HL-60 (cell line): ENCODE measurements at regions not wholly inside any gene's neighbourhood (a gene's known extent, or its start where the extent isn't known, plus 50 kb on each side); places are given as distances from the start of the nearest gene placed in this dataset.

Experiments
- DNase-seq, 2 experiments: peaks; one replicate each; pipeline ENCODE4 v3.0.0-alpha.2; 2010 to 2020; ENCODE audit warnings: low read depth in 1 of 2, low spot score in 1 of 2
- H3K27ac ChIP-seq: fragments of 250-450 bp; sonication (Bioruptor Pico); replicated peaks from 2 replicates; pipeline ENCODE4 v1.5.1; 2020; ENCODE audit warnings: mild to moderate bottlenecking, moderate library complexity
- H3K27me3 ChIP-seq: fragments of 250-450 bp; sonication (Bioruptor Pico); 2 replicates; pipeline ENCODE4 v1.5.1; 2021; ENCODE audit warnings: mild to moderate bottlenecking, moderate library complexity; ENCODE audit not compliant: insufficient read depth, poor library complexity, severe bottlenecking
- H3K4me3 ChIP-seq: replicated peaks from 2 replicates; pipeline ENCODE4 v1.5.1; 2011; ENCODE audit warnings: mild to moderate bottlenecking, control low read depth, low read length; ENCODE audit not compliant: insufficient read depth
- GABPA ChIP-seq: IDR thresholded peaks from 2 replicates; pipeline ENCODE4 v1.6.1; 2012; ENCODE audit warnings: low read depth
- POLR2AphosphoS5 ChIP-seq: IDR thresholded peaks from 2 replicates; pipeline ENCODE4 v1.6.1; 2012; ENCODE audit warnings: low read depth
- REST ChIP-seq: IDR thresholded peaks from 2 replicates; pipeline ENCODE4 v1.6.1; 2012; ENCODE audit warnings: low read depth; ENCODE audit not compliant: insufficient replicate concordance
- SPI1 ChIP-seq: IDR thresholded peaks from 2 replicates; pipeline ENCODE4 v1.6.1; 2012; ENCODE audit warnings: low read depth, mild to moderate bottlenecking, borderline replicate concordance
- TF ChIP-seq, protein P1 (sequence below): IDR thresholded peaks from one replicate; pipeline ENCODE4 v1.5.1; 2011; ENCODE audit warnings: low read length, control low read depth, inconsistent platforms; ENCODE audit not compliant: insufficient read depth

- H3K27ac ChIP-seq = no peak overlapping the region
- no peak for DNase-seq
- no peaks in the 10 kb centered on the region for H3K27me3 ChIP-seq
- no peak overlapping the region for H3K4me3 ChIP-seq
- TF ChIP-seq SPI1 (no peak), POLR2AphosphoS5 (no peak), REST (no peak), GABPA (no peak)
- TF ChIP-seq, protein P1, sequence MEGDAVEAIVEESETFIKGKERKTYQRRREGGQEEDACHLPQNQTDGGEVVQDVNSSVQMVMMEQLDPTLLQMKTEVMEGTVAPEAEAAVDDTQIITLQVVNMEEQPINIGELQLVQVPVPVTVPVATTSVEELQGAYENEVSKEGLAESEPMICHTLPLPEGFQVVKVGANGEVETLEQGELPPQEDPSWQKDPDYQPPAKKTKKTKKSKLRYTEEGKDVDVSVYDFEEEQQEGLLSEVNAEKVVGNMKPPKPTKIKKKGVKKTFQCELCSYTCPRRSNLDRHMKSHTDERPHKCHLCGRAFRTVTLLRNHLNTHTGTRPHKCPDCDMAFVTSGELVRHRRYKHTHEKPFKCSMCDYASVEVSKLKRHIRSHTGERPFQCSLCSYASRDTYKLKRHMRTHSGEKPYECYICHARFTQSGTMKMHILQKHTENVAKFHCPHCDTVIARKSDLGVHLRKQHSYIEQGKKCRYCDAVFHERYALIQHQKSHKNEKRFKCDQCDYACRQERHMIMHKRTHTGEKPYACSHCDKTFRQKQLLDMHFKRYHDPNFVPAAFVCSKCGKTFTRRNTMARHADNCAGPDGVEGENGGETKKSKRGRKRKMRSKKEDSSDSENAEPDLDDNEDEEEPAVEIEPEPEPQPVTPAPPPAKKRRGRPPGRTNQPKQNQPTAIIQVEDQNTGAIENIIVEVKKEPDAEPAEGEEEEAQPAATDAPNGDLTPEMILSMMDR = no peak
Observed at GRCh38 chr6:140205795-140206593, 831.5 kb upstream of the CITED2 start.

DNA sequence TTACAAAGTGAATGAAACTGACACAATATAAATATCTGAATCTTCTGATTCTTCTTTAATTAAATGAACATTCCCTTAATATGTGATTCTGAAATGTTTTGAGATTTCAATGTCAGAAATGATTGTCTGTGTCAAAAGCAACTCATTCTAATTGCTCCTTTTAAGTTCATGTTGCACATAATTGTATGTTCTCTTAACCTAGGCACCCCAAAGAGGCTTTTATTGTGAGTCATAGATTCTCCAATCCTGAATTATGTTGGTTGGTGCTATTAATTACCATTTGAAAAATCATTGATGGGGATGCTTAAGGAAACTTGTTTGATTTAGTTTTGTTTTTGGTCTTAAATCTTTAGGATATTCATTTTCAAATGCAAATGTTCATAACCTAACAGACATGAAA is 829.7 kb upstream of the CITED2 start:
- TF ChIP-seq REST (no peak), SPI1 (no peak), GABPA (no peak), POLR2AphosphoS5 (no peak)
- TF ChIP-seq, protein P1 = no peak
- no peaks in the 10 kb centered on the region for H3K27me3 ChIP-seq
- no peak overlapping the region for H3K27ac ChIP-seq
- no peak for DNase-seq
- H3K4me3 ChIP-seq = no peak overlapping the region

DNA sequence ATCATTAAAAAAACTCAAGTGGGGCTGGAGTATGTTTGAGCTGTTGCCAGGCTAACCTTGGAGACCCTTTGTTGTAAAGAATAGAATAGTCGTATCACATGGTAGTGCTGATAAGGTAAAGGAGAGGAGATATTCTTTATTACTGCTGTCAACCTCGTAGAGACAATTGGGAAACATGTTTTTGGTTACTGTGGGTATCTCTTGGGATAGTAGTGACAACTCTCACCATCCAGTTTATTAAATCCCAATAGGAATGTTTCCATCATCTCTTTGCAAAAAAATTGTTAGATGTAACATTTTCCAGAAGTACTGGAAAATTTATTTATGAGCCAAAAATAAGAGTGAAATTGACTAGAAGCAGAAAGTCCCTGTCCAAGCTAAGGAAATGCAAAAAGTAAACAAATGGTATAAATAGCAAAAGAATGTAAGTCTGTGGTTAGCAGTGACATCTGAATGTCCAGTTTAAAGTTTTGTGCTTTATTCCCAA is 829.3 kb upstream of the CITED2 start:
- no peak for DNase-seq
- Histone ChIP-seq H3K27me3 (no peaks in the 10 kb centered on the region), H3K4me3 (no peak overlapping the region), H3K27ac (no peak overlapping the region)
- TF ChIP-seq SPI1 (no peak), GABPA (no peak), REST (no peak), POLR2AphosphoS5 (no peak)
